ENCODE measurements at regions not wholly inside any gene's neighbourhood (a gene's known extent, or its start where the extent isn't known, plus 50 kb on each side); places are given as distances from the start of the nearest gene placed in this dataset.

DNA sequence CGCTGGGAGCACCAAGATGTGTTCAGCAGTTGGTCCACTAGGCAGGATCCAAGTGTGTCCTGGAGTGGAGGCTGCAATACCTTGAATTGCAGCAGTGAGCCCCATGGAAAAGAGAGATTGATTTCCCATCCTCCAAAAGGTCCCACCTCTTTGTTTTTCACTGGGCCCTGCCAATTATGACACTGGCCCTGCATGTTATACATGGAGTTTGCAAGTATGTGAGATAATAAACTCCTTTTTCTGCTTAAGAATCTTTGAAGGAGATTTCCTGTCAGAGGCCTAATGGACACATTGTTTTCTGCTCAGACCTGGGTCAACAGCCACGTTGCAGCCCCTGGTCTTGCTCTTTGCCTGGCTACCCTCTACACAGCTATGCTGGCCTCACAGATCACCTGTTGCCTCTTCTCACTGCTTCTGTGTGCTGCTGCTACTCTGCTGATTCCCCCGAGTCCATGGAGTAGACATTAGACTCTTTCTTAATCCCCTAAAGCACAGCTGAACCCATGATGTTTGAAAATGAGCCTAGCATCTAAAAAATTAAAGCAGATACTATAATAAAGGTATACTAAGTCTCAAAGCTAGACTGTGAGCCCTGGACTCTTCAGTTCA is 341.9 kb upstream of the CDH11 start:
- Histone ChIP-seq H3K4me3 (replicated peaks; ENCODE audit: insufficient read depth, low read length) (no peak overlapping the region), H3K27me3 (ENCODE audit: insufficient read depth, poor library complexity, severe bottlenecking) (no peaks in the 10 kb centered on the region), H3K27ac (replicated peaks) (no peak overlapping the region)
- DNase-seq (ENCODE audit: low read depth in 1 of 2, low spot score in 1 of 2), result no peak
- TF ChIP-seq GABPA (IDR thresholded peaks at IDR 0.05; ENCODE audit: low read depth), result no peak
- TF ChIP-seq, protein P1, sequence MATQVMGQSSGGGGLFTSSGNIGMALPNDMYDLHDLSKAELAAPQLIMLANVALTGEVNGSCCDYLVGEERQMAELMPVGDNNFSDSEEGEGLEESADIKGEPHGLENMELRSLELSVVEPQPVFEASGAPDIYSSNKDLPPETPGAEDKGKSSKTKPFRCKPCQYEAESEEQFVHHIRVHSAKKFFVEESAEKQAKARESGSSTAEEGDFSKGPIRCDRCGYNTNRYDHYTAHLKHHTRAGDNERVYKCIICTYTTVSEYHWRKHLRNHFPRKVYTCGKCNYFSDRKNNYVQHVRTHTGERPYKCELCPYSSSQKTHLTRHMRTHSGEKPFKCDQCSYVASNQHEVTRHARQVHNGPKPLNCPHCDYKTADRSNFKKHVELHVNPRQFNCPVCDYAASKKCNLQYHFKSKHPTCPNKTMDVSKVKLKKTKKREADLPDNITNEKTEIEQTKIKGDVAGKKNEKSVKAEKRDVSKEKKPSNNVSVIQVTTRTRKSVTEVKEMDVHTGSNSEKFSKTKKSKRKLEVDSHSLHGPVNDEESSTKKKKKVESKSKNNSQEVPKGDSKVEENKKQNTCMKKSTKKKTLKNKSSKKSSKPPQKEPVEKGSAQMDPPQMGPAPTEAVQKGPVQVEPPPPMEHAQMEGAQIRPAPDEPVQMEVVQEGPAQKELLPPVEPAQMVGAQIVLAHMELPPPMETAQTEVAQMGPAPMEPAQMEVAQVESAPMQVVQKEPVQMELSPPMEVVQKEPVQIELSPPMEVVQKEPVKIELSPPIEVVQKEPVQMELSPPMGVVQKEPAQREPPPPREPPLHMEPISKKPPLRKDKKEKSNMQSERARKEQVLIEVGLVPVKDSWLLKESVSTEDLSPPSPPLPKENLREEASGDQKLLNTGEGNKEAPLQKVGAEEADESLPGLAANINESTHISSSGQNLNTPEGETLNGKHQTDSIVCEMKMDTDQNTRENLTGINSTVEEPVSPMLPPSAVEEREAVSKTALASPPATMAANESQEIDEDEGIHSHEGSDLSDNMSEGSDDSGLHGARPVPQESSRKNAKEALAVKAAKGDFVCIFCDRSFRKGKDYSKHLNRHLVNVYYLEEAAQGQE (IDR thresholded peaks at IDR 0.05; ENCODE audit: insufficient replicate concordance, low read depth), result no peak
- TF ChIP-seq, protein P2, sequence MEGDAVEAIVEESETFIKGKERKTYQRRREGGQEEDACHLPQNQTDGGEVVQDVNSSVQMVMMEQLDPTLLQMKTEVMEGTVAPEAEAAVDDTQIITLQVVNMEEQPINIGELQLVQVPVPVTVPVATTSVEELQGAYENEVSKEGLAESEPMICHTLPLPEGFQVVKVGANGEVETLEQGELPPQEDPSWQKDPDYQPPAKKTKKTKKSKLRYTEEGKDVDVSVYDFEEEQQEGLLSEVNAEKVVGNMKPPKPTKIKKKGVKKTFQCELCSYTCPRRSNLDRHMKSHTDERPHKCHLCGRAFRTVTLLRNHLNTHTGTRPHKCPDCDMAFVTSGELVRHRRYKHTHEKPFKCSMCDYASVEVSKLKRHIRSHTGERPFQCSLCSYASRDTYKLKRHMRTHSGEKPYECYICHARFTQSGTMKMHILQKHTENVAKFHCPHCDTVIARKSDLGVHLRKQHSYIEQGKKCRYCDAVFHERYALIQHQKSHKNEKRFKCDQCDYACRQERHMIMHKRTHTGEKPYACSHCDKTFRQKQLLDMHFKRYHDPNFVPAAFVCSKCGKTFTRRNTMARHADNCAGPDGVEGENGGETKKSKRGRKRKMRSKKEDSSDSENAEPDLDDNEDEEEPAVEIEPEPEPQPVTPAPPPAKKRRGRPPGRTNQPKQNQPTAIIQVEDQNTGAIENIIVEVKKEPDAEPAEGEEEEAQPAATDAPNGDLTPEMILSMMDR (IDR thresholded peaks at IDR 0.05; ENCODE audit: insufficient read depth, low read length), result no peak
- no peak for TF ChIP-seq POLR2AphosphoS5 (IDR thresholded peaks at IDR 0.05; ENCODE audit: low read depth)
- TF ChIP-seq SPI1 (IDR thresholded peaks at IDR 0.05; ENCODE audit: borderline replicate concordance, low read depth), result no peak

DNA sequence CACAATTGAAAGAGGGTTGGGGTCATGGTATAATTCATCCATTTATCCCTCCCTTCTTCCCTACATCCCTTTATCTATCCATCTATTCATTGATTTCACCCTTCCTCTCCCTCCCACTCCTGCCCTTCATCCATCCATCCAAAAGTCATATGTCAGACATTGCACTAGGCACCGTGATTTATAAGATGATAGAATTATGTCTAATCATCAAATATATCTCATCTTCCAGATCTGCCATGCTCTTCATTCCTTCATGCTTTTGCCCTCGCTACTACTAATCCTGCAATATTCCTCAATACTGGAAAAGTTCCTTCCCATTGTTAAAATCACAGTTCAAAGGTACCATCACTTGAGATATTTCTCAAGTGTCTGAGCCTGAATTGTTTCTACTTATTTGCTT is 335.2 kb upstream of the CDH11 start:
- H3K27me3 ChIP-seq (ENCODE audit: insufficient read depth, poor library complexity, severe bottlenecking), result no peaks in the 10 kb centered on the region
- no peak overlapping the region for H3K4me3 ChIP-seq (replicated peaks; ENCODE audit: insufficient read depth, low read length)
- H3K27ac ChIP-seq (replicated peaks), result no peak overlapping the region
- TF ChIP-seq POLR2AphosphoS5 (IDR thresholded peaks at IDR 0.05; ENCODE audit: low read depth) (no peak), SPI1 (IDR thresholded peaks at IDR 0.05; ENCODE audit: borderline replicate concordance, low read depth) (no peak), GABPA (IDR thresholded peaks at IDR 0.05; ENCODE audit: low read depth) (no peak)
- TF ChIP-seq, protein P2 (IDR thresholded peaks at IDR 0.05; ENCODE audit: insufficient read depth, low read length), result no peak
- TF ChIP-seq, protein P1 (IDR thresholded peaks at IDR 0.05; ENCODE audit: insufficient replicate concordance, low read depth), result no peak
- DNase-seq (ENCODE audit: low read depth in 1 of 2, low spot score in 1 of 2), result no peak

DNA sequence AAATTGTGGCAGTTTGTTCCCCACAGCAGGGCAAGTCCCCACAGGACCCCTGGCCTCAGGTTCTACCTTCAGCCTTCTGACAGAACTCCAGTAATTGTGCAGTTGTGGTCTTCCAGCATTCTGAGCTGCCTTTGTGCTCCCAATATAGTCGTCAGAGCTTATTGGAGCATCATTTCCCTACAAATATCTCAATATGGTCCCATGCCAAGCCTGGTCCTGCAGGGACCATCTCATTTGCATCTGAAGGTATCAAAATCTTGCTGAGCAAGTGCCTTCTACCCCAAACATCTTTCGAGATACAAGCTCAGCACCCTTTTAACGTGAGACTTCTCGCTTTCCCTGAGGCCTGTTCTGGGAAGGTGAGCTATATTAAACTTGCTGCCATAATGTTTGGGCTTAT is 333.9 kb upstream of the CDH11 start:
- Histone ChIP-seq H3K27ac (replicated peaks) (no peak overlapping the region), H3K27me3 (ENCODE audit: insufficient read depth, poor library complexity, severe bottlenecking) (no peaks in the 10 kb centered on the region), H3K4me3 (replicated peaks; ENCODE audit: insufficient read depth, low read length) (no peak overlapping the region)
- no peak for DNase-seq (ENCODE audit: low read depth in 1 of 2, low spot score in 1 of 2)
- TF ChIP-seq SPI1 (IDR thresholded peaks at IDR 0.05; ENCODE audit: borderline replicate concordance, low read depth) (no peak), POLR2AphosphoS5 (IDR thresholded peaks at IDR 0.05; ENCODE audit: low read depth) (no peak), GABPA (IDR thresholded peaks at IDR 0.05; ENCODE audit: low read depth) (no peak)
- TF ChIP-seq, protein P2 (IDR thresholded peaks at IDR 0.05; ENCODE audit: insufficient read depth, low read length), result no peak
- TF ChIP-seq, protein P1 (IDR thresholded peaks at IDR 0.05; ENCODE audit: insufficient replicate concordance, low read depth), result no peak
